GM20000 (cell line): ENCODE measurements at regions not wholly inside any gene's neighbourhood (a gene's known extent, or its start where the extent isn't known, plus 50 kb on each side); places are given as distances from the start of the nearest gene placed in this dataset.

ENCODE experiments used
- DNase-seq: peaks from one replicate; pipeline ENCODE4 v3.0.0; 2012; ENCODE audit warnings: low spot score
- TF ChIP-seq, protein P1 (sequence below): IDR thresholded peaks from 2 replicates; pipeline ENCODE4 v1.5.1; 2012; ENCODE audit warnings: mild to moderate bottlenecking, control low read depth; ENCODE audit errors: extremely low read depth, missing control alignments

DNA sequence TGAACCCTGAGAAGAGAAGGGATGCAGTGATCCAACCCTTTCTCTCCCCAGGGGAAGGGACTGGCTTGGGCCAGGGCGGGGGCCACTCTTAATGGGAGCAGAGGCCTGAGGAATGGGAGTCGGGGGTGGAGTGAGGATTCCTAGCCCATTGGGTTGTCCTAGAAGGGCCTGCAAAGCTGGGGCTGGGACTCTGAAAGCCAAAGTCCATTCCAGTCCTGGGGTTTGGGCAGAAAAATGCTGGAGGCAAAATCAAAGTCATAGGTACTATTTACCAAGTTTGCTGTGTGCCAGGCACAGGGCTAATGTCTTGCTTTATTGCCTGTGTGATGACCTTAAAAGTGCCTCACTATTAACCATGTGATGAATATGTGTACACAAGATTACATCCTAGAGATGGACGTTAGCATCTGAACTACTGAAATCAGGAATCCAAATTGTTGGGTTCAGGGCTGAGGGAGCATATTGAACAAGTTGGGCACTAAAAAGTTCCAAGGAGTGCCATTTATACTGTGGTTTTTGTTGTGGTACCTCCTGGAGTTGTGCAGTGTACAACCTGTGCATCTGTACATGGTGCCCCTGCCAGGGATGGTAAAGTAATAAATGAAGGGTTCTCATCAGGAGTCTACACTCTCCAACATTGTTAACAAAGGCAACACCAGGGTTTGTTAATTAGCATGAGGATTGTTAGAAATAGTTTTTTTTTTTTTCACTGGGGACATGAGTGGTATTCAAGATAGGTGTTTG, 84.4 kb upstream of the NKD1 start:
- TF ChIP-seq, protein P1, sequence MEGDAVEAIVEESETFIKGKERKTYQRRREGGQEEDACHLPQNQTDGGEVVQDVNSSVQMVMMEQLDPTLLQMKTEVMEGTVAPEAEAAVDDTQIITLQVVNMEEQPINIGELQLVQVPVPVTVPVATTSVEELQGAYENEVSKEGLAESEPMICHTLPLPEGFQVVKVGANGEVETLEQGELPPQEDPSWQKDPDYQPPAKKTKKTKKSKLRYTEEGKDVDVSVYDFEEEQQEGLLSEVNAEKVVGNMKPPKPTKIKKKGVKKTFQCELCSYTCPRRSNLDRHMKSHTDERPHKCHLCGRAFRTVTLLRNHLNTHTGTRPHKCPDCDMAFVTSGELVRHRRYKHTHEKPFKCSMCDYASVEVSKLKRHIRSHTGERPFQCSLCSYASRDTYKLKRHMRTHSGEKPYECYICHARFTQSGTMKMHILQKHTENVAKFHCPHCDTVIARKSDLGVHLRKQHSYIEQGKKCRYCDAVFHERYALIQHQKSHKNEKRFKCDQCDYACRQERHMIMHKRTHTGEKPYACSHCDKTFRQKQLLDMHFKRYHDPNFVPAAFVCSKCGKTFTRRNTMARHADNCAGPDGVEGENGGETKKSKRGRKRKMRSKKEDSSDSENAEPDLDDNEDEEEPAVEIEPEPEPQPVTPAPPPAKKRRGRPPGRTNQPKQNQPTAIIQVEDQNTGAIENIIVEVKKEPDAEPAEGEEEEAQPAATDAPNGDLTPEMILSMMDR: no peak
- DNase-seq: no peak

DNA sequence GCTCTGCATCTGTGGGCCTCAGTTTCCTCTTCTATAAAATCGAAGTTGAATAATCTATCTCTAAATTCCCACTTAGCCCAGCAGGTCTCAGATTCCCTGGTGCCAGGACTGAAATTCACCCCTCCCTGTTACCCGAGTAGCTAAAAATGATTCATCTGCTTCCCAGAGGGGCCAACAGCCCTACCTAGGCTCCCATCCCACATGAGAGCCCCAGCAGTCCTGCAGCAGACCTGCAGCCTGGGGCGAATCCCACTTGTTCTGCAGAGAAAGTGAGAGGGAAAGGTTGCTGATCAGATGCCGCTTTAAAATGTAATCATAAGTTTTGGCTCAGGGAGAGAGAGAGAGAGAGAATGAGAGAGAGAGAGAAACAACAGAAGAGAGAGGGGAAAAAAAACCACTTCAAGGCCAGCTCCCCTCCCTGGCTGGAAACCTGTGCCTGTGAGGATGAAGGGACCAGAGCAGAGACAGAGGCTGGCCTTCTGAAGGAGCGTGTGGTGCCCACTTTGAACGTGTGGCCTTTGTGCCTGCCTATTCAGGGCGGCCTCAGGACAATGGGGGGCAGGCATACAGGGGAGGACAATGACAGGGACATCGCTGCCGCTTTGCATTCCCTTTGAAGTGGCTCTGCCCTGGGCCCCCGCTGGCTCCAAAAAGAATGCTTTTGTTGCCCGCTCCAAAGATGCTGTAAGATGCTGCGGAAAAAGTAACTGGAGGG, 85.2 kb upstream of the NKD1 start:
- TF ChIP-seq, protein P1: no peak
- DNase-seq: no peak

DNA sequence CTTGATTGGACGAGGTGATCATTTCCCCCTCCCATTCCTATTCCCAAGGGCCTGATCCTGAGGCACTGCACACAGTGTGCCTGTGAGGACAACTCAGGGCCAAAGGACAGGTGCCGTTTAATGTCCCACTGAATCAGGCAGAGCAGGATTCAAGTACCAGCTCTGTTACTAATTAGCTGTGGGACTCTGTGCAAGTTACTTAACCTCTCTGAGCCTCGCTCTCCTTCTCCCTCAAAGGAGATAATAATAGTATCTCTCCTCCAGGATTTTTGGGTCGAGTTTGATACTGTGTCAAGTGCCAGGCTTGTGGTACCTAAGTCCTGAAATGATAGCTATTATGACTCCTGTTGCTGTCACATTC, 86.8 kb upstream of the NKD1 start:
- TF ChIP-seq, protein P1: no peak
- DNase-seq: no peak

DNA sequence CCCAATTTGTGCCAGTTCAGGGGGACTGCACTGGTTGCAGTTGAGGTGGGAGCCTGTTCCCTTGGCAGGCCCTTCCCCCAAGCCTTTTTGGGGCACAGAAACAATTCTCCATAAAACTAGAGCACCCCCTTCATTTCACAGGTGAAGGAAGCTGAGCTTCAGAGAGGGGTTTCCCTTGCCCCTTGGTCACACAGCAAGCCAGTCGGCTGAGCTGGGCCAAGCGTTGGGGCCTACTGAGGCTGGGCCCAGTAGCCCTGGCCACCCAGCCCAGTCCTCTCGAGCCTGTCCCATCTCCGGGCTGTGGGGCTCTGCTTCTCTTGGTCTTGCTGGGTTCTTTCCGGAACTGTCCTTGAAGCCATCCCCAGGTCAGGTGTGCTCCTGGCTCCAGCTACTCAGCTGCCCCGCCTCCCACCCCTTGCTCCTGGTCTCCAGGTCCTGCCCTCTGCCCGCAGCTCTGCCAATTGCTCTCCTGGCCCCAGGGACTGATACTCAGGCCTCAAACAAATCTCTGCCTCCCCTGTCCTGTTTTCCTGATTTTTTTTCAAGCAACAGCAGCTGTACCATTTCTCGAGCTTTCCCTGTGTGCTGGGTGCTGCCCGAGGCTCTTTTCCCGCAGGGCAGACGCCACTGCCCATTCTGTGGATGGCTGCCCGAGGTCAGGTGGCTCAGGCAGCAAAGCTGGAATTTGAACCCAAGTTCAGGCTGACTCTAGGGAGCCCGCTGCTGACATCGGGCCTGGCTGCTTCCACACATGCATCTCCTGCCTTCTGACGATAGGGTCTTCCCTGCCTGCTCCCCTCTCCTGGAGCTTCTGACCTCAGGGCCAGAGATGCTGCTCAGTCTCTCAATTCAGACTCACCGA, 87.4 kb upstream of the NKD1 start:
- TF ChIP-seq, protein P1: no peak
- no peak for DNase-seq

DNA sequence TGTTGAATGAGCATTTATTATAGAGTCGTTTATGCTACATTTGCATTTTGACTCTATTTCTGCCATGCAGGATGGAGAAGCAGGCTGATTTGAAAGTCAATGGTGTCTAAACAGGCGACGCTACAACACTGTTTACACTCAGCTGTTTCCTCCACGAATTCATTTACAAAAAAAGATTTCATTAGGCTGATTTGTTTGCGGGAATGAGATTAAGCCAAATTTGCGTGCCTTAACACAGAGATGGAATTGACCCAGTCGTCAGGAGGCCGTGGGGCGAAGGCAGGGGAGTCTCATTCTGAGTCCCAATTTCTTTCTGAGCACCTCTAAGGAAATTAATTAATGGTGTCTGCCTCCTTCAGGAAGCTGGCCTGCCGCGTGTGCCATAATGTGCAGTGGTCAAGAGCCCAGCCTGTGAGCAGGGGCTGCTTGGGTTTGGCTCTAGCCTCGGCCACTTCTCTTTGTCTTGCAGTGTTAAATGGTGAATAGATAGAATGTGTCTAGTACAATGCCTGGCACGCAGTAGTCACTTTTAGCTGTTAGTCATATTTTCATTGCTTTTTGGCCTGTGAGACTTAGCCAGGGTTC, 88.6 kb upstream of the NKD1 start:
- no peak for DNase-seq
- TF ChIP-seq, protein P1: no peak

DNA sequence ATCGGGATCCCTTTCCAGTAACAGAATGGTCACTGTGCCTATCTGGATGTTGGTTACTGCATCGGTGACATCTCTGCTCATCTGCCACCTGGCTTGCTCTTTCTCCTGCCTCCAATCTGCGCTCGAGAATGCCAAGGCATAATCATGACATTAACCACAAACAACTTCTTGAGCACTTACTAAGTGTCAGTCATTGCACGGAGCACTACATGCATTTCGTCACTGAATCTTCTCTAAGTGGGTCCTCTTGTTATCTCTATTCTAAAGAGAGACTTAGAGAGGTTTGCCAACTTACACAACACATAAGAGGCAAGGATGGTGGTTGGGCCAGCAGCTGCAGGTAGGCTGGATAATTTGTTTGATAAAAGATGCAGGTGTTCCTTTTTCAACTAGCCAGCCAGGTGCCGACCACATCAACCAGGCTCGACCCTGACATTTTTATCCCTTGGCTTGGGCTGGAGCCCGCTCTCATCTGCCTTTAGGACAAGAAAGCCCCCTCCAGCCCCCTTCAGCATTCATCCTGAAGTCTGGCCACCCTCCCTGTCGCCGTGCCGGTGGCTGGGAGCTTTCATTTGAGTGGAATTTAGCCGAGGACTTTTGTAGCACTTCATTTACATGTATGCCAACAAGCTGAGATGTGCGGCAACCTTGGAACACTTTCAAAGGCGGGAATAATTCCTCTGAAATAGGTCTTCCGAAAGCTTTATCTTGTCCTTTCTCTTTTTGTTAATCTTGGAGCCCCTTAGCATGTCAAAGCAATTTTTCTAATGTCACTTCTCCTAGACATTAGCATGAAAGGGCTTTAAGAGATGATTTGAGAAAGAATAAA, 89.3 kb upstream of the NKD1 start:
- TF ChIP-seq, protein P1: no peak
- no peak for DNase-seq
